Prostate gland (tissue), 2 donors: ENCODE measurements at regions not wholly inside any gene's neighbourhood (a gene's known extent, or its start where the extent isn't known, plus 50 kb on each side); places are given as distances from the start of the nearest gene placed in this dataset.
"Not testable (repeated sequence)": the region's sequence is repeated elsewhere in the genome, so short reads cannot be mapped to it uniquely, and the experiment has no call there.

Experiments
- DNase-seq: peaks from one replicate; pipeline ENCODE4 v3.0.0-alpha.2; 2019; ENCODE audit warnings: low spot score
- H3K27ac ChIP-seq, 2 donors: fragments of 200-600 bp; sonication (generic); 2 replicates each; pipeline ENCODE4 v1.5.1; 2017 to 2019
- H3K27me3 ChIP-seq: fragments of 200-600 bp; sonication (generic); replicated peaks from 2 replicates; pipeline ENCODE4 v1.5.1; 2019; ENCODE audit not compliant: insufficient read depth
- H3K36me3 ChIP-seq, 2 donors: fragments of 200-600 bp; sonication (generic); 1 replicate in 1 of 2; 2 replicates in 1 of 2; pipeline versions ENCODE4 v1.5.1 to v1.8.1; 2017 to 2019
- H3K4me1 ChIP-seq: fragments of 200-600 bp; sonication (generic); replicated peaks from 2 replicates; pipeline ENCODE4 v1.5.1; 2019
- H3K4me3 ChIP-seq, 2 donors: fragments of 200-600 bp; sonication (generic); 2 replicates each; pipeline ENCODE4 v1.5.1; 2017 to 2019
- H3K9me3 ChIP-seq: fragments of 200-600 bp; sonication (generic); 2 replicates; pipeline ENCODE4 v1.5.1; 2017
- POLR2A ChIP-seq: fragments of 450-650 bp; IDR thresholded peaks from one replicate; pipeline ENCODE4 v1.6.1; 2016; ENCODE audit warnings: antibody characterized with exemption, mild to moderate bottlenecking
- POLR2AphosphoS5 ChIP-seq: sonication (generic); formaldehyde crosslinking; IDR thresholded peaks from one replicate; pipeline ENCODE4 v1.6.1; 2017; ENCODE audit warnings: antibody characterized with exemption
- WGBS: methylation state at CpG from one replicate; pipeline ENCODE4 v1.1.5; 2018; 5-methylcytosine and 5-hydroxymethylcytosine counted together
- intact Hi-C: fragments of 100-400 bp; cut with DNase I; formaldehyde crosslinking; loops from one replicate; pipeline ENCODE4 v1.14.2; 2022
- TF ChIP-seq, protein P1 (sequence below), 4 experiments: fragments of 200-600 bp in 2 of 4; fragments of 450-650 bp in 2 of 4; sonication (generic) in 2 of 4; IDR thresholded peaks; 1 replicate in 3 of 4; 2 replicates in 1 of 4; pipeline ENCODE4 v1.5.1; 2016 to 2019; ENCODE audit warnings: antibody characterized with exemption in 4 of 4, mild to moderate bottlenecking in 2 of 4, moderate library complexity in 2 of 4

DNA sequence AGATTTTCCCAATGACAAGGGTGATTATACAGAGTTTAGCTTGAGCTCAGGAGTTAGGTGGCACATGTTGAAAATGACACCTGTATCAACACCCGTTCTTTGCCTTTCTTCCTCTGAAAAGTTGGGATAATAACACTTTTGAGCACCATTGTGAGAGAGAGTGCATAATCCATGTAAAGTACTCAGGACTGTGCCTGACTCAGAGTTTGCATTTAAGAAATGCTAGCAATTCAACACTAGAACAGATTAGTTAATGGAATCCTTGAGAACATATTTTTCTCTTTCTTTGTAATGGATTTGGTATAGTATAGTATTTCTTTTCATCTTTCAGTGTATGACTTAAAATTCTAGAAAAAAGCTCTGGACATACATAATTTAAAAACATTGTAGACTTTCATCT, 449.2 kb downstream of the GJA1 start:
- no peaks in the 10 kb centered on the region for H3K9me3 ChIP-seq
- H3K36me3 ChIP-seq = no peaks in the 10 kb centered on the region
- H3K4me1 ChIP-seq = no peaks in the 10 kb centered on the region
- H3K4me3 ChIP-seq = no peak overlapping the region
- WGBS = 88% methylated on average over 1 of the region's 1 CpG
- no peaks in the 10 kb centered on the region for H3K27me3 ChIP-seq
- intact Hi-C loops = no loop called here
- TF ChIP-seq POLR2A (no peak), POLR2AphosphoS5 (no peak)
- TF ChIP-seq, protein P1, sequence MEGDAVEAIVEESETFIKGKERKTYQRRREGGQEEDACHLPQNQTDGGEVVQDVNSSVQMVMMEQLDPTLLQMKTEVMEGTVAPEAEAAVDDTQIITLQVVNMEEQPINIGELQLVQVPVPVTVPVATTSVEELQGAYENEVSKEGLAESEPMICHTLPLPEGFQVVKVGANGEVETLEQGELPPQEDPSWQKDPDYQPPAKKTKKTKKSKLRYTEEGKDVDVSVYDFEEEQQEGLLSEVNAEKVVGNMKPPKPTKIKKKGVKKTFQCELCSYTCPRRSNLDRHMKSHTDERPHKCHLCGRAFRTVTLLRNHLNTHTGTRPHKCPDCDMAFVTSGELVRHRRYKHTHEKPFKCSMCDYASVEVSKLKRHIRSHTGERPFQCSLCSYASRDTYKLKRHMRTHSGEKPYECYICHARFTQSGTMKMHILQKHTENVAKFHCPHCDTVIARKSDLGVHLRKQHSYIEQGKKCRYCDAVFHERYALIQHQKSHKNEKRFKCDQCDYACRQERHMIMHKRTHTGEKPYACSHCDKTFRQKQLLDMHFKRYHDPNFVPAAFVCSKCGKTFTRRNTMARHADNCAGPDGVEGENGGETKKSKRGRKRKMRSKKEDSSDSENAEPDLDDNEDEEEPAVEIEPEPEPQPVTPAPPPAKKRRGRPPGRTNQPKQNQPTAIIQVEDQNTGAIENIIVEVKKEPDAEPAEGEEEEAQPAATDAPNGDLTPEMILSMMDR (IDR thresholded peaks at IDR 0.05) = no peak
- no peak overlapping the region for H3K27ac ChIP-seq
- DNase-seq = no peak

GRCh38 chr6:121885399-121886152, 450.1 kb downstream of the GJA1 start:
- TF ChIP-seq POLR2A = no peak
- TF ChIP-seq, protein P1 (IDR thresholded peaks at IDR 0.05) = no peak
- Histone ChIP-seq H3K27ac (no peak overlapping the region), H3K36me3 (no peaks in the 10 kb centered on the region), H3K4me1 (no peaks in the 10 kb centered on the region), H3K4me3 (no peak overlapping the region), H3K27me3 (no peaks in the 10 kb centered on the region), H3K9me3 (no peaks in the 10 kb centered on the region)
- no peak for DNase-seq
- WGBS = 87% methylated on average over 3 of the region's 3 CpGs
- intact Hi-C loops = no loop called here

- intact Hi-C loops = no loop called here
- DNase-seq = no peak
- Histone ChIP-seq H3K4me3 (no peak overlapping the region), H3K27me3 (no peaks in the 10 kb centered on the region), H3K36me3 (no peaks in the 10 kb centered on the region), H3K9me3 (no peaks in the 10 kb centered on the region), H3K27ac (no peak overlapping the region), H3K4me1 (no peaks in the 10 kb centered on the region)
- WGBS = 87% methylated on average over 2 of the region's 2 CpGs
- TF ChIP-seq, protein P1 (IDR thresholded peaks at IDR 0.05) = no peak
- TF ChIP-seq POLR2A = no peak
- no peak for TF ChIP-seq POLR2AphosphoS5
These were observed 450.9 kb downstream of the GJA1 start for GRCh38 chr6:121886223-121886830.

DNA sequence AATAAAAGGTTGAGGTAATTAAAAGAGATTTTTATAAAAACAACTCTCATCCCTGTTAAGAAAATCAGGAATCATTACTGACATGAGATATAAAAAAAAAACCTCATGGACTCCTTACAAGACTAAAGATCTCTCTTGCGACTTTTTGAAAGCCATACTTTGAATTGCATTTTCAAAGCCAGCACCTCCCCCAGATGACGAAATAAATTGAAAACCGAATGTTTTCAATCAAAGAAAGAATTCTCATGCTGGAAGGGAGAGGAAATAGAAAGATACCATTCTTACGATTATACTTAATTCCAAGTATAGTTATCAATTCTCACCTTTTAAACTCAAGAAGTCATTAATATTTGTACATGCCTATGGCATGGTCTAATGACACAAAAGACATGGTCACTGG, 452.3 kb downstream of the GJA1 start:
- WGBS = 95% methylated on average over 4 of the region's 4 CpGs
- no peak overlapping the region for H3K27ac ChIP-seq
- H3K4me1 ChIP-seq = no peaks in the 10 kb centered on the region
- no peak overlapping the region for H3K4me3 ChIP-seq
- intact Hi-C loops = no loop called here
- no peaks in the 10 kb centered on the region for H3K9me3 ChIP-seq
- H3K36me3 ChIP-seq = no peaks in the 10 kb centered on the region
- TF ChIP-seq POLR2A (no peak), POLR2AphosphoS5 (no peak)
- TF ChIP-seq, protein P1 (IDR thresholded peaks at IDR 0.05) = no peak
- H3K27me3 ChIP-seq = no peaks in the 10 kb centered on the region
- no peak for DNase-seq

GRCh38 chr6:121890307-121890910, 455.0 kb downstream of the GJA1 start:
- no peak overlapping the region for H3K27ac ChIP-seq
- intact Hi-C loops = no loop called here
- H3K4me1 ChIP-seq = no peaks in the 10 kb centered on the region
- H3K4me3 ChIP-seq = no peak overlapping the region
- no peaks in the 10 kb centered on the region for H3K9me3 ChIP-seq
- no peaks in the 10 kb centered on the region for H3K36me3 ChIP-seq
- WGBS = 83% methylated on average over 2 of the region's 2 CpGs
- H3K27me3 ChIP-seq = no peaks in the 10 kb centered on the region
- no peak for DNase-seq
- TF ChIP-seq POLR2AphosphoS5 (no peak), POLR2A (no peak)
- TF ChIP-seq, protein P1 (IDR thresholded peaks at IDR 0.05) = no peak

DNA sequence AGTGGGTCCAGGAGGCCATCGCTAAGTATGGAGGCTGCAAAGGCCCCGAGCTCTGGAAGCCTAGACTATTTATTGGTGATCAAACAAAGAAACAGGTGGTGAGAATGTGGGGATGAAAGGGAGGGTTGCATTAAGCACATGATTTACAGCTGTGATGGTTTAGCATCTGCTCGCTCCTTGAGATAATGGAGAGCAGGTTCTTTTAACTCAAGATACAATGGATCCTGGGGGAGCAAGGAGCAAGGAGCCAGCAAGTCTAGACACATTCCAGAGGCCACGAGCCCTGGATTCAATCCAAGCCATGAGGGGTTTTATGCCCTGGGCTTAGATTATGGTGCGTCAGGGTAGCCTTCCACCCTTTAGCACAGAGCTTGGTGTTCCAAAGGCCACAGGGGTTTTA, 460.3 kb downstream of the GJA1 start:
- H3K27ac ChIP-seq, H3K4me3 ChIP-seq, H3K36me3 ChIP-seq, H3K4me1 ChIP-seq, intact Hi-C loops, H3K27me3 ChIP-seq, H3K9me3 ChIP-seq, DNase-seq: not testable (repeated sequence)
- 68% methylated on average over 5 of the region's 5 CpGs for whole genome bisulfite sequencing
